Neural progenitor cell (in vitro differentiated cells): ENCODE measurements at regions not wholly inside any gene's neighbourhood (a gene's known extent, or its start where the extent isn't known, plus 50 kb on each side); places are given as distances from the start of the nearest gene placed in this dataset.

Source experiments
- DNase-seq: peaks from one replicate; pipeline ENCODE4 v3.0.0-alpha.2; 2016; ENCODE audit warnings: low spot score
- H2AFZ ChIP-seq: fragments of 200-600 bp; sonication (generic); replicated peaks from 2 replicates; pipeline ENCODE4 v1.6.1; 2016; ENCODE audit warnings: antibody characterized with exemption
- H3F3A ChIP-seq: fragments of 200-600 bp; sonication (generic); 2 replicates; pipeline ENCODE4 v1.6.1; 2016; ENCODE audit warnings: antibody characterized with exemption, low read depth
- H3K27ac ChIP-seq: fragments of 200-600 bp; sonication (generic); 2 replicates; pipeline ENCODE4 v1.5.1; 2016; ENCODE audit warnings: mild to moderate bottlenecking
- H3K27me3 ChIP-seq: fragments of 200-600 bp; sonication (generic); 2 replicates; pipeline ENCODE4 v1.6.1; 2016; ENCODE audit warnings: mild to moderate bottlenecking, moderate library complexity
- H3K36me3 ChIP-seq: fragments of 200-600 bp; sonication (generic); 2 replicates; pipeline ENCODE4 v1.5.1; 2016
- H3K4me1 ChIP-seq: fragments of 200-600 bp; sonication (generic); 2 replicates; pipeline ENCODE4 v1.6.1; 2016; ENCODE audit warnings: mixed run types
- H3K4me2 ChIP-seq: fragments of 200-600 bp; sonication (generic); 2 replicates; pipeline ENCODE4 v1.6.1; 2016
- H3K4me3 ChIP-seq: fragments of 200-600 bp; sonication (generic); 2 replicates; pipeline ENCODE4 v1.5.1; 2016
- H3K79me2 ChIP-seq: fragments of 200-600 bp; sonication (generic); 2 replicates; pipeline ENCODE4 v1.6.1; 2016; ENCODE audit warnings: low read depth
- H3K9ac ChIP-seq: fragments of 200-600 bp; sonication (generic); 2 replicates; pipeline ENCODE4 v1.6.1; 2016
- H3K9me3 ChIP-seq: fragments of 200-600 bp; sonication (generic); 2 replicates; pipeline ENCODE4 v1.5.1; 2016; ENCODE audit warnings: low read depth
- H4K20me1 ChIP-seq: fragments of 200-600 bp; sonication (generic); 2 replicates; pipeline ENCODE4 v1.6.1; 2016; ENCODE audit warnings: low read depth
- H3K27ac Mint-ChIP-seq: 3 replicates; pipeline ENCODE4 v1.8.0; 2021; ENCODE audit warnings: mixed read lengths
- H3K27me3 Mint-ChIP-seq: 2 replicates; pipeline ENCODE4 v1.8.0; 2022; ENCODE audit warnings: low read depth, mild to moderate bottlenecking, inconsistent platforms, moderate library complexity, mixed read lengths; ENCODE audit not compliant: insufficient read depth
- H3K36me3 Mint-ChIP-seq: 3 replicates; pipeline ENCODE4 v1.8.0; 2021; ENCODE audit warnings: mixed read lengths
- H3K4me1 Mint-ChIP-seq: 3 replicates; pipeline ENCODE4 v1.8.0; 2021; ENCODE audit warnings: mixed read lengths
- H3K4me3 Mint-ChIP-seq: 3 replicates; pipeline ENCODE4 v1.8.0; 2021; ENCODE audit warnings: mild to moderate bottlenecking, moderate library complexity, mixed read lengths
- H3K9me3 Mint-ChIP-seq: 3 replicates; pipeline ENCODE4 v1.8.0; 2020; ENCODE audit warnings: mixed read lengths
- CTCF ChIP-seq: fragments of 200-600 bp; sonication (generic); IDR thresholded peaks from 2 replicates; pipeline ENCODE4 v1.5.1; 2017; ENCODE audit warnings: antibody characterized with exemption, mild to moderate bottlenecking
- EZH2 ChIP-seq: fragments of 200-600 bp; sonication (generic); IDR thresholded peaks from 2 replicates; pipeline ENCODE4 v1.6.1; 2017; ENCODE audit warnings: antibody characterized with exemption, mild to moderate bottlenecking, moderate library complexity
- EZH2phosphoT487 ChIP-seq: fragments of 200-600 bp; sonication (generic); IDR thresholded peaks from 2 replicates; pipeline ENCODE4 v1.6.1; 2017; ENCODE audit warnings: antibody characterized with exemption

GRCh38 chr4:147407261-147408045 lies 73.4 kb upstream of the EDNRA start:
- Histone ChIP-seq H3K9me3 (peaks cover 5% of the 10 kb centered on the region), H2AFZ (no peak overlapping the region), H3K9ac (no peak overlapping the region), H3K79me2 (no peaks in the 10 kb centered on the region), H3K36me3 (no peaks in the 10 kb centered on the region), H3K4me1 (no peaks in the 10 kb centered on the region), H4K20me1 (no peaks in the 10 kb centered on the region), H3K27ac (no peak overlapping the region), H3F3A (no peaks in the 10 kb centered on the region), H3K4me2 (no peak overlapping the region), H3K4me3 (no peak overlapping the region), H3K27me3 (no peaks in the 10 kb centered on the region)
- no peaks in the 10 kb centered on the region for H3K36me3 Mint-ChIP-seq
- peak; percentile 12 for DNase-seq
- H3K4me3 Mint-ChIP-seq: no peak overlapping the region
- no peaks in the 10 kb centered on the region for H3K27me3 Mint-ChIP-seq
- no peak for TF ChIP-seq EZH2
- peak; percentile 67 for TF ChIP-seq CTCF
- no peak overlapping the region for H3K27ac Mint-ChIP-seq
- peaks cover 17% of the 10 kb centered on the region for H3K9me3 Mint-ChIP-seq
- no peaks in the 10 kb centered on the region for H3K4me1 Mint-ChIP-seq

GRCh38 chr4:147408189-147408588 lies 72.7 kb upstream of the EDNRA start:
- no peaks in the 10 kb centered on the region for H3K27me3 Mint-ChIP-seq
- no peaks in the 10 kb centered on the region for H3K36me3 Mint-ChIP-seq
- no peak for TF ChIP-seq EZH2
- no peak for TF ChIP-seq EZH2phosphoT487
- TF ChIP-seq CTCF: no peak
- H3K4me3 Mint-ChIP-seq: no peak overlapping the region
- H3K27ac ChIP-seq: no peak overlapping the region
- no peak overlapping the region for H3K4me2 ChIP-seq
- no peaks in the 10 kb centered on the region for H3K4me1 Mint-ChIP-seq
- no peak overlapping the region for H3K4me3 ChIP-seq
- H3K4me1 ChIP-seq: no peaks in the 10 kb centered on the region
- H3K9me3 Mint-ChIP-seq: peaks cover 17% of the 10 kb centered on the region
- H3K36me3 ChIP-seq: no peaks in the 10 kb centered on the region
- no peaks in the 10 kb centered on the region for H3K27me3 ChIP-seq
- no peaks in the 10 kb centered on the region for H3K79me2 ChIP-seq
- no peak for DNase-seq
- no peak overlapping the region for H2AFZ ChIP-seq
- no peaks in the 10 kb centered on the region for H3F3A ChIP-seq
- no peak overlapping the region for H3K27ac Mint-ChIP-seq
- no peak overlapping the region for H3K9ac ChIP-seq
- H3K9me3 ChIP-seq: peaks cover 5% of the 10 kb centered on the region
- no peaks in the 10 kb centered on the region for H4K20me1 ChIP-seq

GRCh38 chr4:147409350-147409749 lies 71.5 kb upstream of the EDNRA start:
- Histone ChIP-seq H3K27me3 (no peaks in the 10 kb centered on the region), H3K4me3 (no peak overlapping the region), H4K20me1 (no peaks in the 10 kb centered on the region), H3K79me2 (no peaks in the 10 kb centered on the region), H3K36me3 (no peaks in the 10 kb centered on the region), H3K4me1 (no peaks in the 10 kb centered on the region), H3K4me2 (no peak overlapping the region), H2AFZ (no peak overlapping the region), H3K27ac (no peak overlapping the region), H3K9me3 (peaks cover under 1% of the 10 kb centered on the region), H3K9ac (no peak overlapping the region), H3F3A (no peaks in the 10 kb centered on the region)
- H3K27ac Mint-ChIP-seq: no peak overlapping the region
- no peaks in the 10 kb centered on the region for H3K36me3 Mint-ChIP-seq
- no peaks in the 10 kb centered on the region for H3K4me1 Mint-ChIP-seq
- TF ChIP-seq EZH2phosphoT487 (no peak), CTCF (no peak), EZH2 (no peak)
- no peak for DNase-seq
- H3K9me3 Mint-ChIP-seq: peaks cover 7% of the 10 kb centered on the region
- no peak overlapping the region for H3K4me3 Mint-ChIP-seq
- no peaks in the 10 kb centered on the region for H3K27me3 Mint-ChIP-seq
